ENCODE measurements at regions not wholly inside any gene's neighbourhood (a gene's known extent, or its start where the extent isn't known, plus 50 kb on each side); places are given as distances from the start of the nearest gene placed in this dataset.

DNA sequence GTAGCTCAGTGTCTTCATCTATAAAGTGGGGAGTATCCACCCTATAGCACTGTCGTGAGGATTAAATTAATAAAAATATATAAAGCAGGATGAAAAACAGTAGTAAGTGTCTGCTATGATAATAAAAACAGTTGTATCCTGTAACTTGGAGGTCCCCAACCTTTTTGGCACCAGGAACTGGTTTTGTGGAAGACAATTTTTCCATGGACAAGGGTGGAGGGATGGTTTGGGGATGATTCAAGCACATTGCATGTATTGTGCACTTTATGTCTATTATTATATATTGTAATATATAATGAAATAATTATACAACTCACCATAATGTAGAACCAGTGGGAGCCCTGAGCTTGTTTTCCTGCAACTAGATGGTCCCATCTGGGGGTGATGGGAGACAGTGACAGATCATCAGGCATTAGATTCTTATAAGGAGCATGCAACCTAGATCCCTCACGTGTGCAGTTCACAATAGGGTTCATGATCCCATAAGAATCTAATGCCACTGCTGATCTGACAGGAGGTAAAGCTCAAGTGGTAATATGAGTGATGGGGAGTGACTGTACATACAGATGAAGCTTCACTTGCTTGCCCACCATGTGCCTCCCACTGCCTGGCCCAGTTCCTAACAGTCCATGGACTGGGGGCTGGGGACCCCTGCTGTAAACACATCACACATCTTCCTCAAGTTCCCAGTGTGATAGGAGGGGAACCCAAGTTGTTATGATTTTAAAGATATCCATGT, 177.4 kb upstream of the DAPK1 start:
- no peak for DNase-seq (ENCODE audit: low read depth)
- TF ChIP-seq, protein P1, sequence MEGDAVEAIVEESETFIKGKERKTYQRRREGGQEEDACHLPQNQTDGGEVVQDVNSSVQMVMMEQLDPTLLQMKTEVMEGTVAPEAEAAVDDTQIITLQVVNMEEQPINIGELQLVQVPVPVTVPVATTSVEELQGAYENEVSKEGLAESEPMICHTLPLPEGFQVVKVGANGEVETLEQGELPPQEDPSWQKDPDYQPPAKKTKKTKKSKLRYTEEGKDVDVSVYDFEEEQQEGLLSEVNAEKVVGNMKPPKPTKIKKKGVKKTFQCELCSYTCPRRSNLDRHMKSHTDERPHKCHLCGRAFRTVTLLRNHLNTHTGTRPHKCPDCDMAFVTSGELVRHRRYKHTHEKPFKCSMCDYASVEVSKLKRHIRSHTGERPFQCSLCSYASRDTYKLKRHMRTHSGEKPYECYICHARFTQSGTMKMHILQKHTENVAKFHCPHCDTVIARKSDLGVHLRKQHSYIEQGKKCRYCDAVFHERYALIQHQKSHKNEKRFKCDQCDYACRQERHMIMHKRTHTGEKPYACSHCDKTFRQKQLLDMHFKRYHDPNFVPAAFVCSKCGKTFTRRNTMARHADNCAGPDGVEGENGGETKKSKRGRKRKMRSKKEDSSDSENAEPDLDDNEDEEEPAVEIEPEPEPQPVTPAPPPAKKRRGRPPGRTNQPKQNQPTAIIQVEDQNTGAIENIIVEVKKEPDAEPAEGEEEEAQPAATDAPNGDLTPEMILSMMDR (IDR thresholded peaks at IDR 0.05; ENCODE audit: low read length, missing control alignments) = no peak
- no peak overlapping the region for H3K4me3 ChIP-seq (replicated peaks; ENCODE audit: low read depth, low read length)

GRCh38 chr9:87322840-87323635, 174.6 kb upstream of the DAPK1 start:
- DNase-seq (ENCODE audit: low read depth) = peak; percentile 53
- TF ChIP-seq, protein P1 (IDR thresholded peaks at IDR 0.05; ENCODE audit: low read length, missing control alignments) = no peak
- no peak overlapping the region for H3K4me3 ChIP-seq (replicated peaks; ENCODE audit: low read depth, low read length)

DNA sequence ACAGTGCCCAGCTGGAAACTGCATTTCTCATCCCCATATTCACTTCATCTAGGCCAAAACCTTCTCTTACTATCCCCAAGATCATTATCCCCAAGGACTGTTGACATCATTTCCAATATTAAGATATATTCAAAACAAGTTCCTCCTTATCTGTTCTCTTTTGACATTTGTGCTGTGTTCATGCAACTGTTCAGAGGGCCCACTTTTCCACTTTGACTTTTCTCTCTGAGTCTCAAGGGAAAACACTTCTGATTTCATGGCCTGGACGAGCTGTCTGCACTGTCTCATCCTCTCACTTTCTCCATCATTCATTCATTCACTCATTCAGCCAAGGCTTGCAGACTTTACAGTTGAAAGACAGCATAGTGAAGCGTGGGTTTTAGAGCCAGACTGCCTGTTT, 173.7 kb upstream of the DAPK1 start:
- TF ChIP-seq, protein P1 (IDR thresholded peaks at IDR 0.05; ENCODE audit: low read length, missing control alignments) = no peak
- no peak for DNase-seq (ENCODE audit: low read depth)
- H3K4me3 ChIP-seq (replicated peaks; ENCODE audit: low read depth, low read length) = no peak overlapping the region

DNA sequence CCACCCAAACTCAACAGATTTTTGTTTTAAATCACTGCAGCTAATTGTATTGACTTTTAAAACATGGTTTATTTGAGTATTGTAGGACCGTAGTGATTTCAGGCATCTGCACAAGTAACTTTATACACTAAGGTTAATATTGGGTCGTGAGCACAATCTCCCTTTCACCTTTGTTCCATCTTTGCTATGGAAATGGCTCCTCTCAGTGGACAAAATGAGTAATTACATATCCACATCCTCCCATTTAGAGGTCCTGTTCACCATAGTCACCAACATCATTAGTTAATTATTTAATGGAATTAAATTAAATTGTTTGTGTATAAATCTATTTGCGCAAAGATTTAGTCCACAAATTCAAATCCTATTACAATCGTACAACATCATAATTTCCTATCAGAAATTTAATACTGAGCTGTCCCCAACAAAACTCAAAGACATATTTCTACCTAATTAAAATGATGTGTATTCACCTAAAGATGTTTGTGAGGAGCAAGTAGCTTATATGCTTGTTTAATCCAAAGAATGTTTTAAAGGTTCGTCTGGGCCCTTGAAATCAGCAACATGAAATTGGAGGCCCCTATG, 173.0 kb upstream of the DAPK1 start:
- DNase-seq (ENCODE audit: low read depth) = peak; percentile 84
- TF ChIP-seq, protein P1 (IDR thresholded peaks at IDR 0.05; ENCODE audit: low read length, missing control alignments) = peak; percentile 64

DNA sequence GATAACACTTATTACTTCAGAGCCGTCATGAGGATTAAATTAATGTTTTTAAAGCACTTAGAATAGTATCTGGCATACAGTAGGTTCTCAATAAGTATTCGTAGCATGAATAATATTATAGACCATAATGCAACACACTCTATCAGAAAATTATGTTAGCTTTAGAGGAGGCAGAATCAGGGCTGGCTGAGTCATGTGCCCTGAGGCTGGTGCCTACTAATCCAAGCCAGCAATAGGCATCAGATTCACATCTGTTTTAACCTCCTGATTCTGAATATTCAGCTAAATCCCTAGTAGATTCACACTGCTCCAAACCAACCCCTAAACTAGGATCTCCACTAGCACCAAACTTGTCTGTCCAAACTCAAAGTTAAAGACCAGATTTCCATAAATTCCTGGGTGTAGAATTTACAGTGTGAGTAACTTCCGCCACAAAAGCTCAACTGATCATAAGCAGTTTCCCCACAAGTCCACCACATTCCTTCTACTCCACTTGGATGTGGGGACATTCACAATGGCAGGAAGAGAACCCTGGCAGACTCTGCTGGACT, 170.0 kb upstream of the DAPK1 start:
- no peak overlapping the region for H3K4me3 ChIP-seq (replicated peaks; ENCODE audit: low read depth, low read length)
- no peak for DNase-seq (ENCODE audit: low read depth)
- TF ChIP-seq, protein P1 (IDR thresholded peaks at IDR 0.05; ENCODE audit: low read length, missing control alignments) = no peak

More for the DNA sequence above, 173.0 kb upstream of the DAPK1 start:
- no peak overlapping the region for H3K4me3 ChIP-seq (replicated peaks; ENCODE audit: low read depth, low read length)

DNA sequence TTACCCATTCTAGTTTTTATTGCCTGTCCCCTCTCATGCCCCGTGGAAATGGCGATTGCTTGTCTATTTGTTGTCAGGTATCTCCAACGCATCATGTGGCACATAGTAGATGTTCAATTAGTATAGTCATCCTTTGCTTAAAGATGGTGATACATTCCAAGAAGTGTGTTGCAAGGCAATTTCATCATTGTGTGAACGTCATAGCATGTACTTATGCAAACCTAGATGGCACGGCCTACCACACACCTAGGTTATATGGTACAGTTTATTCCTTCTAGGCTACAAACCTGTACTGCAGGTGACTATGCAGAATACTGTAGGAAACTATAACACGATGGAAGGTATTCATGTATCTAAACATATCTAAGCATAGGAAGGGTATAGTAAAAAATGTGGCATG, 163.9 kb upstream of the DAPK1 start:
- no peak for DNase-seq (ENCODE audit: low read depth)
- no peak overlapping the region for H3K4me3 ChIP-seq (replicated peaks; ENCODE audit: low read depth, low read length)
- TF ChIP-seq, protein P1 (IDR thresholded peaks at IDR 0.05; ENCODE audit: low read length, missing control alignments) = no peak
